Nephron (organoid): ENCODE measurements at regions not wholly inside any gene's neighbourhood (a gene's known extent, or its start where the extent isn't known, plus 50 kb on each side); places are given as distances from the start of the nearest gene placed in this dataset.

Experiments
- H3K27ac Mint-ChIP-seq, 3 experiments: 2 replicates each; pipeline ENCODE4 v1.8.0; 2020; ENCODE audit warnings: mixed read lengths in 3 of 3, mild to moderate bottlenecking in 2 of 3, moderate library complexity in 1 of 3
- H3K27me3 Mint-ChIP-seq: 2 replicates; pipeline ENCODE4 v1.8.0; 2021; ENCODE audit warnings: low read depth, mild to moderate bottlenecking, moderate library complexity, mixed read lengths
- H3K36me3 Mint-ChIP-seq: 2 replicates; pipeline ENCODE4 v1.8.0; 2020; ENCODE audit warnings: low read depth, mixed read lengths
- H3K4me1 Mint-ChIP-seq: 2 replicates; pipeline ENCODE4 v1.8.0; 2020; ENCODE audit warnings: mixed read lengths
- H3K4me3 Mint-ChIP-seq, 3 experiments: 2 replicates each; pipeline ENCODE4 v1.8.0; 2020; ENCODE audit warnings: mild to moderate bottlenecking in 3 of 3, mixed read lengths in 3 of 3, moderate library complexity in 2 of 3
- H3K9me3 Mint-ChIP-seq: 2 replicates; pipeline ENCODE4 v1.8.0; 2020; ENCODE audit warnings: mixed read lengths
- CTCF ChIP-seq, 3 experiments: fragments of 200-600 bp; sonication (generic); IDR thresholded peaks; one replicate each; pipeline ENCODE4 v1.5.0; 2021; ENCODE audit warnings: antibody characterized with exemption in 3 of 3; ENCODE audit not compliant: unreplicated experiment in 3 of 3

- H3K4me1 Mint-ChIP-seq, result no peaks in the 10 kb centered on the region
- H3K4me3 Mint-ChIP-seq, result no peak overlapping the region
- no peak overlapping the region for H3K27ac Mint-ChIP-seq
- no peaks in the 10 kb centered on the region for H3K36me3 Mint-ChIP-seq
- no peak for TF ChIP-seq CTCF (IDR thresholded peaks at IDR 0.05; ENCODE audit: unreplicated experiment in 3 of 3)
- no peaks in the 10 kb centered on the region for H3K9me3 Mint-ChIP-seq
- H3K27me3 Mint-ChIP-seq, result no peaks in the 10 kb centered on the region
These were observed 239.7 kb downstream of the BCAT1 start for GRCh38 chr12:24709216-24709615.

- no peaks in the 10 kb centered on the region for H3K4me1 Mint-ChIP-seq
- H3K4me3 Mint-ChIP-seq, result no peak overlapping the region
- H3K36me3 Mint-ChIP-seq, result no peaks in the 10 kb centered on the region
- no peaks in the 10 kb centered on the region for H3K9me3 Mint-ChIP-seq
- no peak for TF ChIP-seq CTCF (IDR thresholded peaks at IDR 0.05; ENCODE audit: unreplicated experiment in 3 of 3)
- no peaks in the 10 kb centered on the region for H3K27me3 Mint-ChIP-seq
- no peak overlapping the region for H3K27ac Mint-ChIP-seq
These were observed 240.2 kb downstream of the BCAT1 start for GRCh38 chr12:24708718-24709117.

- Mint-ChIP-seq H3K4me1 (no peaks in the 10 kb centered on the region), H3K27me3 (no peaks in the 10 kb centered on the region), H3K9me3 (no peaks in the 10 kb centered on the region), H3K27ac (no peak overlapping the region), H3K4me3 (no peak overlapping the region), H3K36me3 (no peaks in the 10 kb centered on the region)
- TF ChIP-seq CTCF (IDR thresholded peaks at IDR 0.05; ENCODE audit: unreplicated experiment in 3 of 3), result no peak
These were observed 240.9 kb downstream of the BCAT1 start for GRCh38 chr12:24708043-24708442.

GRCh38 chr12:24707334-24707733 is 241.6 kb downstream of the BCAT1 start:
- H3K27ac Mint-ChIP-seq, result no peak overlapping the region
- TF ChIP-seq CTCF (IDR thresholded peaks at IDR 0.05; ENCODE audit: unreplicated experiment in 3 of 3), result no peak

GRCh38 chr12:24705741-24706358 is 243.1 kb downstream of the BCAT1 start:
- Mint-ChIP-seq H3K27me3 (no peaks in the 10 kb centered on the region), H3K4me1 (no peaks in the 10 kb centered on the region), H3K4me3 (no peak overlapping the region), H3K9me3 (peaks cover 2% of the 10 kb centered on the region), H3K27ac (no peak overlapping the region), H3K36me3 (no peaks in the 10 kb centered on the region)
- no peak for TF ChIP-seq CTCF (IDR thresholded peaks at IDR 0.05; ENCODE audit: unreplicated experiment in 3 of 3)

More at GRCh38 chr12:24707334-24707733, 241.6 kb downstream of the BCAT1 start:
- H3K36me3 Mint-ChIP-seq, result no peaks in the 10 kb centered on the region
- H3K9me3 Mint-ChIP-seq, result no peaks in the 10 kb centered on the region
- H3K27me3 Mint-ChIP-seq, result no peaks in the 10 kb centered on the region
- H3K4me3 Mint-ChIP-seq, result no peak overlapping the region
- H3K4me1 Mint-ChIP-seq, result no peaks in the 10 kb centered on the region

- Mint-ChIP-seq H3K27ac (no peak overlapping the region), H3K4me1 (no peaks in the 10 kb centered on the region), H3K36me3 (no peaks in the 10 kb centered on the region), H3K9me3 (peaks cover 2% of the 10 kb centered on the region), H3K4me3 (no peak overlapping the region), H3K27me3 (no peaks in the 10 kb centered on the region)
- no peak for TF ChIP-seq CTCF (IDR thresholded peaks at IDR 0.05; ENCODE audit: unreplicated experiment in 3 of 3)
These were observed 243.7 kb downstream of the BCAT1 start for GRCh38 chr12:24705216-24705615.
